Fibroblast of lung (primary cell): ENCODE measurements at regions not wholly inside any gene's neighbourhood (a gene's known extent, or its start where the extent isn't known, plus 50 kb on each side); places are given as distances from the start of the nearest gene placed in this dataset.

ENCODE experiments used
- EZH2 ChIP-seq: IDR thresholded peaks from 2 replicates; pipeline ENCODE4 v1.5.1; 2012; ENCODE audit warnings: low read length, control low read depth, mild to moderate bottlenecking; ENCODE audit errors: missing control alignments
- TF ChIP-seq, protein P1 (sequence below), 2 donors: IDR thresholded peaks in 1 of 2; conservative IDR thresholded peaks in 1 of 2; 1 replicate in 1 of 2; 2 replicates in 1 of 2; pipeline ENCODE4 v1.5.1; 2011 to 2012; ENCODE audit warnings: low read length in 2 of 2, control low read depth in 1 of 2, inconsistent platforms in 1 of 2, low read depth in 1 of 2, mild to moderate bottlenecking in 1 of 2

DNA sequence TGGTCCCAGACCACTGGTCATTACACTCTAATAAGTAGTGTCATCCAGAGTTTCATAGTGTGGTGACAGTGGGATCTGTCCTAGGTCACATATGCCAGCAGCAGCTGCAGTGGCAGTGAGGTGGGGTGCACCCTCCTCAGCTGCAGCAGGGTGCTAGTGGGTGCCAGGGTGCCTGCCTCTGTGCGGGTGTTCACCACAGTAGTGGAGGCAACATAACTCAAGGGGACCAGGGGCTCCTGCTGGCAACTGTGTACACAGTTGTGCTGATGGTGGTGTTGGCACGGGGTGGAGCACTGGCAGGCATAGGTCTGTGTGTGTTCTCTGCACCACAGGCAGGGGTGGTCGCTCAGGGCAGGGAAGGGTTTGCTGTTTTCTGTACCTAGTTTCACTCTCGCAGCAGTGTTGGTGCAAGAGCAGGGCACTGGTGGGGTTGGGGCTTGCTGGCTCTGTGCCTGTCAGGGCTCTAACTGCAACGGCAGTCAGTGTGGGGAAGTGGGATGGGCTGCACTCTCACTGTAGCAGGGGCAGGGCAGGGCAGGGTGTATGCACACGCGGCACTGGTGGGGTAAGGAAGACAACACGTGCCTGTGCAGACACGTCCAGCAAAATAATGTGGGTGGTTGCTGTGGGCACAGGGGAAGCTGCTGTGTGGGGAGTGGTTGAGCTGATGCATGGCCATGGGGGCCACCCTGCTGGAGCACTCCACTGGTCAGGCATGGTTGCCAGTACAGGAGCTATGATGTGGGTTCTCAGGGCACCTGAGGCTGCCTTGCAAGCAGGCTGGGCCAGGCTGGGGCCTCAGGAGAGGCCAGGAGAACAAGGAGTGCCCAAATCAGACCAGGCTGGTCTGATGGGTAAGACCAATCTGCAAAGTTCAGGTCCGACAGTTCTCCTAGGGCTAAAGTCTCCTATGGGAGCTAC is 226.6 kb downstream of the MEIS1 start:
- TF ChIP-seq, protein P1, sequence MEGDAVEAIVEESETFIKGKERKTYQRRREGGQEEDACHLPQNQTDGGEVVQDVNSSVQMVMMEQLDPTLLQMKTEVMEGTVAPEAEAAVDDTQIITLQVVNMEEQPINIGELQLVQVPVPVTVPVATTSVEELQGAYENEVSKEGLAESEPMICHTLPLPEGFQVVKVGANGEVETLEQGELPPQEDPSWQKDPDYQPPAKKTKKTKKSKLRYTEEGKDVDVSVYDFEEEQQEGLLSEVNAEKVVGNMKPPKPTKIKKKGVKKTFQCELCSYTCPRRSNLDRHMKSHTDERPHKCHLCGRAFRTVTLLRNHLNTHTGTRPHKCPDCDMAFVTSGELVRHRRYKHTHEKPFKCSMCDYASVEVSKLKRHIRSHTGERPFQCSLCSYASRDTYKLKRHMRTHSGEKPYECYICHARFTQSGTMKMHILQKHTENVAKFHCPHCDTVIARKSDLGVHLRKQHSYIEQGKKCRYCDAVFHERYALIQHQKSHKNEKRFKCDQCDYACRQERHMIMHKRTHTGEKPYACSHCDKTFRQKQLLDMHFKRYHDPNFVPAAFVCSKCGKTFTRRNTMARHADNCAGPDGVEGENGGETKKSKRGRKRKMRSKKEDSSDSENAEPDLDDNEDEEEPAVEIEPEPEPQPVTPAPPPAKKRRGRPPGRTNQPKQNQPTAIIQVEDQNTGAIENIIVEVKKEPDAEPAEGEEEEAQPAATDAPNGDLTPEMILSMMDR (conservative IDR thresholded peaks at IDR 0.05 in 1 of 2, IDR thresholded peaks at IDR 0.05 in 1 of 2; ENCODE audit: low read depth in 1 of 2, low read length in 2 of 2): no peak
- no peak for TF ChIP-seq EZH2
